HG02759 (cell line): ENCODE measurements at regions not wholly inside any gene's neighbourhood (a gene's known extent, or its start where the extent isn't known, plus 50 kb on each side); places are given as distances from the start of the nearest gene placed in this dataset.
A peak's percentile ranks its signal among the peaks of the same experiment; 100 is the strongest.

Experiments
- ATAC-seq: cut with Tn5 transposase; IDR thresholded peaks from one replicate; pipeline ENCODE4 v1.9.1; 2021; ENCODE audit warnings: mild to moderate bottlenecking, moderate library complexity; ENCODE audit not compliant: unreplicated experiment

- no peak for ATAC-seq
Observed at GRCh38 chr3:43970351-43970750, 271.3 kb upstream of the TOPAZ1 start.

- no peak for ATAC-seq
Observed at GRCh38 chr3:43970920-43971319, 270.8 kb upstream of the TOPAZ1 start.

- no peak for ATAC-seq
Observed at GRCh38 chr3:43971486-43971885, 270.2 kb upstream of the TOPAZ1 start.

- ATAC-seq: no peak
Observed at GRCh38 chr3:43978708-43979107, 263.0 kb upstream of the TOPAZ1 start.

GRCh38 chr3:43979645-43980044, 262.0 kb upstream of the TOPAZ1 start:
- ATAC-seq: no peak

- no peak for ATAC-seq
Observed at GRCh38 chr3:43994657-43995546, 246.8 kb upstream of the TOPAZ1 start.

GRCh38 chr3:43995547-43996378, 245.9 kb upstream of the TOPAZ1 start:
- no peak for ATAC-seq

GRCh38 chr3:43996379-43997301, 245.0 kb upstream of the TOPAZ1 start:
- ATAC-seq: no peak

- ATAC-seq: no peak
Observed at GRCh38 chr3:43997316-43997715, 244.4 kb upstream of the TOPAZ1 start.

GRCh38 chr3:43997788-43998369, 243.8 kb upstream of the TOPAZ1 start:
- no peak for ATAC-seq

- no peak for ATAC-seq
Observed at GRCh38 chr3:43998370-43998835, 243.3 kb upstream of the TOPAZ1 start.

GRCh38 chr3:43998836-43999727, 242.6 kb upstream of the TOPAZ1 start:
- ATAC-seq: peak; percentile 51

GRCh38 chr3:43999728-44000319, 241.9 kb upstream of the TOPAZ1 start:
- ATAC-seq: no peak

- ATAC-seq: no peak
Observed at GRCh38 chr3:44000586-44000985, 241.1 kb upstream of the TOPAZ1 start.

- no peak for ATAC-seq
Observed at GRCh38 chr3:44001072-44001471, 240.6 kb upstream of the TOPAZ1 start.

- no peak for ATAC-seq
Observed at GRCh38 chr3:44003801-44004200, 237.9 kb upstream of the TOPAZ1 start.

GRCh38 chr3:44011680-44012079, 230.0 kb upstream of the TOPAZ1 start:
- no peak for ATAC-seq

GRCh38 chr3:44012160-44012899, 229.4 kb upstream of the TOPAZ1 start:
- no peak for ATAC-seq
